ENCODE measurements at regions not wholly inside any gene's neighbourhood (a gene's known extent, or its start where the extent isn't known, plus 50 kb on each side); places are given as distances from the start of the nearest gene placed in this dataset.

GRCh38 chr1:191498825-191499224, 659.4 kb upstream of the RGS18 start:
- ChIA-PET SMC1A (ENCODE audit: uncharacterized antibody, unreplicated experiment) (interaction anchor here (0.8 to 1.2 kb wide), 2 partner anchors 9 to 18 kb away, joined by 3 read pairs; no protein-coding TSS in a partner anchor), RAD21 (ENCODE audit: unreplicated experiment) (interaction anchor here (1.2 kb wide), 1 partner anchor 10 kb away, joined by 3 read pairs; no protein-coding TSS in a partner anchor), POLR2A (no interaction called here), CTCF (no interaction called here)
- WGBS (ENCODE audit: insufficient coverage, insufficient replicate concordance, low lambda C conversion rate, missing lambda C conversion rate): 30% methylated on average over 3 of the region's 3 CpGs
- no peaks in the 10 kb centered on the region for H3K4me1 ChIP-seq (ENCODE audit: control insufficient read depth, insufficient read depth, low read length)
- intact Hi-C loops (cut with micrococcal nuclease; ENCODE audit: unreplicated experiment) (no loop called here), in situ Hi-C loops (cut with MboI) (no loop called here)
- H3K36me3 ChIP-seq (ENCODE audit: control insufficient read depth in 2 of 2, insufficient read depth in 2 of 2, low read length in 1 of 2): no peaks in the 10 kb centered on the region
- FAIRE-seq (no peak), DNase-seq (ENCODE audit: low read depth, low spot score) (no peak), ATAC-seq (no peak; the same call in 2 of the 3 replicates)
- H3K79me2 ChIP-seq (ENCODE audit: control insufficient read depth, insufficient read depth, low read length): no peaks in the 10 kb centered on the region
- H3K9me3 ChIP-seq (replicated peaks; ENCODE audit: control insufficient read depth, insufficient read depth, low read length): no peaks in the 10 kb centered on the region
- H3K27me3 ChIP-seq (replicated peaks in 1 of 2; ENCODE audit: control insufficient read depth in 2 of 2, insufficient read depth in 2 of 2, low read length in 1 of 2): no peaks in the 10 kb centered on the region
- TF ChIP-seq MTA3 (IDR thresholded peaks at IDR 0.05; ENCODE audit: borderline replicate concordance, low read length) (no peak), REST (IDR thresholded peaks at IDR 0.05; ENCODE audit: low read depth, low read length) (no peak), SIN3A (IDR thresholded peaks at IDR 0.05; ENCODE audit: low read depth, low read length) (no peak), NKRF (conservative IDR thresholded peaks at IDR 0.05) (no peak), CBX3 (IDR thresholded peaks at IDR 0.05; ENCODE audit: borderline replicate concordance, low read depth) (no peak), HCFC1 (IDR thresholded peaks at IDR 0.05; ENCODE audit: low read length) (no peak), CEBPZ (IDR thresholded peaks at IDR 0.05; ENCODE audit: low read depth, low read length) (no peak), MTA2 (IDR thresholded peaks at IDR 0.05; ENCODE audit: low read depth) (no peak), TCF3 (IDR thresholded peaks at IDR 0.05; ENCODE audit: borderline replicate concordance, insufficient read depth, low read depth, low read length) (no peak), ZNF207 (IDR thresholded peaks at IDR 0.05; ENCODE audit: borderline replicate concordance) (no peak), NFXL1 (IDR thresholded peaks at IDR 0.05; ENCODE audit: borderline replicate concordance) (no peak), ESRRA (IDR thresholded peaks at IDR 0.05; ENCODE audit: low read length) (no peak), STAT1 (conservative IDR thresholded peaks at IDR 0.05) (no peak)
- no peak overlapping the region for H2AFZ ChIP-seq (ENCODE audit: control insufficient read depth, low read depth, low read length)
- BruUV-seq (replicated peaks): no TSS peak
- no peak overlapping the region for H3K4me2 ChIP-seq (ENCODE audit: control insufficient read depth, insufficient read depth)
- H4K20me1 ChIP-seq (ENCODE audit: control insufficient read depth, insufficient read depth): no peaks in the 10 kb centered on the region
- H3K9ac ChIP-seq (ENCODE audit: control insufficient read depth, insufficient read depth, low read length): no peak overlapping the region
- H3K27ac ChIP-seq (ENCODE audit: control insufficient read depth, insufficient read depth): no peak overlapping the region
- no peak overlapping the region for H3K4me3 ChIP-seq

Data from GM12878 (cell line).